SK-N-MC (cell line): ENCODE measurements at regions not wholly inside any gene's neighbourhood (a gene's known extent, or its start where the extent isn't known, plus 50 kb on each side); places are given as distances from the start of the nearest gene placed in this dataset.

Experiments used
- DNase-seq: peaks from one replicate; pipeline ENCODE4 v3.0.0-alpha.2; 2011; ENCODE audit warnings: low read depth, low spot score
- H3K27ac ChIP-seq: fragments of 200-600 bp; sonication (generic); 2 replicates; pipeline ENCODE4 v1.5.1; 2016; ENCODE audit warnings: mixed run types
- H3K36me3 ChIP-seq: fragments of 200-600 bp; sonication (generic); 2 replicates; pipeline ENCODE4 v1.6.1; 2017; ENCODE audit warnings: antibody characterized with exemption, low read length, mixed read lengths; ENCODE audit not compliant: insufficient read depth
- H3K4me3 ChIP-seq: fragments of 200-600 bp; sonication (generic); 2 replicates; pipeline ENCODE4 v1.5.1; 2016
- H3K9ac ChIP-seq: fragments of 200-600 bp; sonication (generic); 2 replicates; pipeline ENCODE4 v1.8.0; 2017; ENCODE audit warnings: mixed run types, mixed read lengths; ENCODE audit not compliant: insufficient read length
- H3K9me3 ChIP-seq: fragments of 200-600 bp; sonication (generic); 2 replicates; pipeline ENCODE4 v1.6.1; 2017; ENCODE audit warnings: low read depth, mild to moderate bottlenecking, antibody characterized with exemption, low read length, moderate library complexity, mixed read lengths
- EZH2 ChIP-seq: fragments of 200-600 bp; sonication (generic); IDR thresholded peaks from one replicate; pipeline ENCODE4 v1.6.1; 2017; ENCODE audit warnings: antibody characterized with exemption
- FOXP2 ChIP-seq: optimal IDR thresholded peaks from 2 replicates; pipeline ENCODE3; 2011; ENCODE audit warnings: mild to moderate bottlenecking, moderate library complexity; ENCODE audit not compliant: insufficient read depth; ENCODE audit errors: extremely low read length, control extremely low read depth
- POLR2AphosphoS5 ChIP-seq: IDR thresholded peaks from 2 replicates; pipeline ENCODE4 v1.6.1; 2012; ENCODE audit warnings: mild to moderate bottlenecking, low read depth, low read length, borderline replicate concordance

DNA sequence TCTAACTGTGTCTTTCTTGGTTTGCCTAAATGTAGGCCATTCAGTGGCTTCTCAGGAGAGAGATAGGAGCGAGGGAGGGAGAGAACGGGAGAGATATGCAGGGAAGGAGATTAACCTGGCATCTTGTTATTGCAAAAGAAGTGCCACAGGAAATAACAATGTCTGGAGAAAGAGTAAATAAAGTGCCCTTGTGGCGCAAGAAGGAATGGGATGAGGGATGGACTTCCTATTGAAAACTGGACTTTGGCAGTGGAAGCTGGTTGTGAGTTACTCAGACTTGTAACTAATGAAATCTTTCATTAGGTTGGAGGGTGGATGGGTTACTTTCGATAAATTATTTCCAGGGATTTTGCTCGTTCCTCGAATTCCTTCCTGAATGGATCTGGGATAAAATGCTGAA, 136.1 kb downstream of the LACC1 start:
- Histone ChIP-seq H3K4me3 (no peak overlapping the region), H3K36me3 (no peaks in the 10 kb centered on the region), H3K27ac (no peak overlapping the region), H3K9ac (no peak overlapping the region), H3K9me3 (no peaks in the 10 kb centered on the region)
- no peak for DNase-seq
- TF ChIP-seq POLR2AphosphoS5, result no peak
- no peak for TF ChIP-seq FOXP2
- TF ChIP-seq EZH2, result no peak

- Histone ChIP-seq H3K9me3 (no peaks in the 10 kb centered on the region), H3K27ac (no peak overlapping the region), H3K4me3 (no peak overlapping the region), H3K9ac (no peak overlapping the region), H3K36me3 (no peaks in the 10 kb centered on the region)
- TF ChIP-seq FOXP2 (no peak), POLR2AphosphoS5 (no peak), EZH2 (no peak)
- no peak for DNase-seq
These were observed 138.1 kb downstream of the LACC1 start for GRCh38 chr13:44017756-44018309.

DNA sequence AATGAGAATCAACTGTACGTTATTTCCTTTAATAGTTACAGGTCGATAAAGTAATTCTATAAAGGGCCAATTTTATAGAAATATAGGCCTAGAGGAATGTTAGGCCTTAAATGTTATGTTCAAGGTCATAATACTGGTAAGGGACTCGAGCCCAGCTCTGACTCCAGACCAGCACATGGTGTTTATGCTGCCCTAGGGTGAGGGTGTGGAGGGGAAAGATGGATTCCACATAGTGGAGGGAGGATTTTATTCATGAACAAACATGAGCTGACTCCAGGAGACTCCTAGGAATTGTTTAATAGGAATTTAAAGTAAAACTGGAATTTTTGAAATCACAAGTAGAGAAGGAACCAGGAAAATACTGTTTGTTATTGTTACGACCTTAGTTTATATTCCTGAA, 139.9 kb downstream of the LACC1 start:
- Histone ChIP-seq H3K9ac (no peak overlapping the region), H3K4me3 (no peak overlapping the region), H3K9me3 (no peaks in the 10 kb centered on the region), H3K36me3 (no peaks in the 10 kb centered on the region), H3K27ac (no peak overlapping the region)
- TF ChIP-seq FOXP2 (no peak), POLR2AphosphoS5 (no peak), EZH2 (no peak)
- DNase-seq, result no peak

DNA sequence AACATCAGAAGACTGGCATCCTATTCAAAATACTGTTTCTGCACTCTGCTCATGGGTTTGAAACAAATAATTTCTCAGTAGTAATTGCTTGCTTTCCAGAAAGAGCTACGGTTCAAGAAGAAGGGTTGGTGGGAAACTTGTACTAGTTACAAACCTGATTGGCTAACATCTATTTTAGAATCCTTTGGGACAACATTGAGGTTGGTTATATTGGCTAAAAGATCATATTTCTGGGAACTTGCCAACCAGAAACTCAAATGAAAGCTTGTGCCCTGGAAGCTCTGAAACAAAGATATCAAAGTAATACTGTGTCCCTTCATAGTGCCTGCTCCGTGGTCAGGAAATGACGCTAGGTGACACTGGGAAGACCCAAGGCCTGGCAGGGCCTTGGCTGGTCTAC, 141.7 kb downstream of the LACC1 start:
- H3K9ac ChIP-seq, result no peak overlapping the region
- no peaks in the 10 kb centered on the region for H3K9me3 ChIP-seq
- H3K27ac ChIP-seq, result no peak overlapping the region
- TF ChIP-seq EZH2 (no peak), POLR2AphosphoS5 (no peak), FOXP2 (no peak)
- no peaks in the 10 kb centered on the region for H3K36me3 ChIP-seq
- no peak for DNase-seq
- H3K4me3 ChIP-seq, result no peak overlapping the region

- no peak for TF ChIP-seq EZH2
- no peak for TF ChIP-seq POLR2AphosphoS5
- TF ChIP-seq FOXP2, result no peak
- Histone ChIP-seq H3K4me3 (no peak overlapping the region), H3K27ac (no peak overlapping the region), H3K9ac (no peak overlapping the region), H3K9me3 (no peaks in the 10 kb centered on the region), H3K36me3 (no peaks in the 10 kb centered on the region)
- no peak for DNase-seq
These were observed 142.5 kb downstream of the LACC1 start for GRCh38 chr13:44022196-44022595.

DNA sequence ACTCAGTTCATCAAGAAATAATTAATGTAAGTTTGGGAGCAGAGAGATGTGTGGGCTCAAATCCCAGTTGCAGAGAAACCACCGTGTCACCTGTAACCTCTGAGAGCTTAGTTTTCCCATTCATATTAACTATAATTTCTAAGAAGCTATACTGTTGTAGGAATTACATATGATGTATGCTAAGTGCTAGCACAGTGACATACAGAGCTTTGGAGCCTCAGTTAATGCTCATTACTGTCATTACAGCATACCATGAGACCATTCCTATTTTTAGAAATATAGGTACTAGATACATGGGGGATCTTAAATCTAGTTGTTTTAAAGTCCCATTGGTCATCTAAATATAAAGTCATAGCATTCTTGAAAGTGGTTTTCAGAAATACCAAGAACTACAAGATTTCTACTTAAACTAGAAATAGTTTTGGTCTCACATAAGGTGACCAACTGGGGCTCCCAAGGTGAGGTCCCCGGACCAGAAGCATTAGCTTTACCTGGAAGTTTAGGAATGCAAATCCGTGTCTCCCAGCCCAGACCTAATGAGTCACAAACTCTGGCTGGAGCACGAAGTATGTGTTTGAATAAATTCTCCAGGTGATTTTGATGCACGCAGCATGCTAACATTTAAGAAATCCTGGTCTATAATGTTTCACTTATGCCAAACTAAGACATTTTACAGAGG, 144.6 kb downstream of the LACC1 start:
- DNase-seq, result no peak
- Histone ChIP-seq H3K27ac (no peak overlapping the region), H3K36me3 (no peaks in the 10 kb centered on the region), H3K4me3 (no peak overlapping the region), H3K9me3 (no peaks in the 10 kb centered on the region), H3K9ac (no peak overlapping the region)
- no peak for TF ChIP-seq POLR2AphosphoS5
- TF ChIP-seq EZH2, result no peak
- TF ChIP-seq FOXP2, result no peak

DNA sequence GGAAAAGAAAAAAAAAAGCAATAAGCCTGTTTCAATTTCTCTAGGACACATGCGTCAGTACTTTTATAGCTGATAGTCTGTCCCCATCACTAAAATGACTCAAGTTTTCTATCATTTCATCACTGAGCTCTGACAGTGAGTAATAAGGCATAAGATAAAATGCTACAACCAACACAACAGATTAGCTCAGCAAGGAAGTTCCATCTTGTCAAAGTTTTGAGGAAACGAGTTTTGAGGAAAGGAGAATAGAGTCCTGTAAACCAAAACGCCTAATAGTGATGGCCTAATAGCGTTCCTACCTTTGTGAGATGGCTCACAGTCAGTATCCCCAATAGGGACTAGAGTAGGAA, 145.1 kb downstream of the LACC1 start:
- no peak for DNase-seq
- Histone ChIP-seq H3K9ac (no peak overlapping the region), H3K27ac (no peak overlapping the region), H3K9me3 (no peaks in the 10 kb centered on the region), H3K36me3 (no peaks in the 10 kb centered on the region), H3K4me3 (no peak overlapping the region)
- no peak for TF ChIP-seq POLR2AphosphoS5
- TF ChIP-seq EZH2, result no peak
- TF ChIP-seq FOXP2, result no peak

- Histone ChIP-seq H3K27ac (no peak overlapping the region), H3K4me3 (no peak overlapping the region), H3K36me3 (no peaks in the 10 kb centered on the region), H3K9ac (no peak overlapping the region), H3K9me3 (no peaks in the 10 kb centered on the region)
- DNase-seq, result no peak
- TF ChIP-seq POLR2AphosphoS5 (no peak), EZH2 (no peak), FOXP2 (no peak)
These were observed 146.5 kb downstream of the LACC1 start for GRCh38 chr13:44026194-44026593.

DNA sequence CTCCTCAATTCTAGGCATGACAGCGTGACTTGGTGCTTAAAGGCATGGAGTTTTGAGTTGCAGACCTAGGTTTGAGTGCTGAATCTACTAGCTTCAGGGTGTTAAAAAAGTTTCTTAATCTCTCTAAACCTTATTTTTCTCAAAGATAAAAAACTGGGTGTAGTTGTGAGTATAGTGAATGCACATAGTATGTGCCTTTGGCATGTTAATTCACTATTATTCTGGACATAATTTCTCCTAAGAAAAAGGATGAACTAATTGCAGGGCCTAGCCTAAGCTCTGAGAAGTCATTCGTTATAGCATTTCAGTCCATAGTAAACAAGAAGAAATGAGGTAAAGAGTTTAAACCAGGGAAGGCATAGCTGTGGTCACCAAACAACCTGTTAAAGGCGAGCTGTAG, 149.0 kb downstream of the LACC1 start:
- no peaks in the 10 kb centered on the region for H3K36me3 ChIP-seq
- H3K27ac ChIP-seq, result no peak overlapping the region
- no peak for DNase-seq
- TF ChIP-seq EZH2, result no peak
- TF ChIP-seq FOXP2, result no peak
- TF ChIP-seq POLR2AphosphoS5, result no peak
- H3K9me3 ChIP-seq, result no peaks in the 10 kb centered on the region
- H3K9ac ChIP-seq, result no peak overlapping the region
- no peak overlapping the region for H3K4me3 ChIP-seq
